ENCODE measurements at regions not wholly inside any gene's neighbourhood (a gene's known extent, or its start where the extent isn't known, plus 50 kb on each side); places are given as distances from the start of the nearest gene placed in this dataset.

GRCh38 chr12:65631621-65632111 lies 192.6 kb upstream of the HMGA2 start:
- peak; percentile 96 for FAIRE-seq

GRCh38 chr12:65632131-65632855 lies 192.0 kb upstream of the HMGA2 start:
- no peak for FAIRE-seq

GRCh38 chr12:65634061-65634460 lies 190.2 kb upstream of the HMGA2 start:
- no peak for FAIRE-seq

- peak; percentile 55 for FAIRE-seq
These were observed 189.5 kb upstream of the HMGA2 start for GRCh38 chr12:65634626-65635331.

GRCh38 chr12:65636436-65636835 lies 187.8 kb upstream of the HMGA2 start:
- no peak for FAIRE-seq

GRCh38 chr12:65637150-65637549 lies 187.1 kb upstream of the HMGA2 start:
- no peak for FAIRE-seq

- no peak for FAIRE-seq
These were observed 186.5 kb upstream of the HMGA2 start for GRCh38 chr12:65637774-65638173.

GRCh38 chr12:65638324-65638723 lies 186.0 kb upstream of the HMGA2 start:
- no peak for FAIRE-seq

- FAIRE-seq = peak; percentile 39
These were observed 183.8 kb upstream of the HMGA2 start for GRCh38 chr12:65640489-65640901.

- FAIRE-seq = peak; percentile 40
These were observed 182.1 kb upstream of the HMGA2 start for GRCh38 chr12:65642061-65642661.

- FAIRE-seq = no peak
These were observed 181.1 kb upstream of the HMGA2 start for GRCh38 chr12:65643171-65643570.

- peak; percentile 74 for FAIRE-seq
These were observed 180.5 kb upstream of the HMGA2 start for GRCh38 chr12:65643595-65644386.

GRCh38 chr12:65646127-65646643 lies 178.1 kb upstream of the HMGA2 start:
- FAIRE-seq = no peak

GRCh38 chr12:65647074-65647473 lies 177.2 kb upstream of the HMGA2 start:
- no peak for FAIRE-seq

- FAIRE-seq = no peak
These were observed 175.8 kb upstream of the HMGA2 start for GRCh38 chr12:65648461-65648860.

- FAIRE-seq = peak; percentile 97
These were observed 175.2 kb upstream of the HMGA2 start for GRCh38 chr12:65649126-65649525.

GRCh38 chr12:65651060-65651459 lies 173.2 kb upstream of the HMGA2 start:
- FAIRE-seq = no peak

- no peak for FAIRE-seq
These were observed 171.0 kb upstream of the HMGA2 start for GRCh38 chr12:65653321-65653720.

- FAIRE-seq = peak; percentile 44
These were observed 170.2 kb upstream of the HMGA2 start for GRCh38 chr12:65653946-65654629.

GRCh38 chr12:65655074-65655493 lies 169.2 kb upstream of the HMGA2 start:
- FAIRE-seq = no peak

- no peak for FAIRE-seq
These were observed 168.0 kb upstream of the HMGA2 start for GRCh38 chr12:65656156-65656882.
